Esophagus squamous epithelium (tissue), 4 donors: ENCODE measurements at regions not wholly inside any gene's neighbourhood (a gene's known extent, or its start where the extent isn't known, plus 50 kb on each side); places are given as distances from the start of the nearest gene placed in this dataset.

Experiments
- POLR2A ChIP-seq, 4 donors: fragments of 450-650 bp; IDR thresholded peaks; one replicate each; pipeline ENCODE4 v1.6.1; 2017; ENCODE audit warnings: antibody characterized with exemption in 4 of 4, mild to moderate bottlenecking in 4 of 4, moderate library complexity in 3 of 4
- TF ChIP-seq, protein P1 (sequence below), 6 experiments: fragments of 450-650 bp in 4 of 6; fragments of 200-600 bp in 2 of 6; sonication (generic) in 2 of 6; IDR thresholded peaks; one replicate each; pipeline ENCODE4 v1.5.1; 2016 to 2019; ENCODE audit warnings: antibody characterized with exemption in 6 of 6, mild to moderate bottlenecking in 4 of 6, moderate library complexity in 4 of 6

DNA sequence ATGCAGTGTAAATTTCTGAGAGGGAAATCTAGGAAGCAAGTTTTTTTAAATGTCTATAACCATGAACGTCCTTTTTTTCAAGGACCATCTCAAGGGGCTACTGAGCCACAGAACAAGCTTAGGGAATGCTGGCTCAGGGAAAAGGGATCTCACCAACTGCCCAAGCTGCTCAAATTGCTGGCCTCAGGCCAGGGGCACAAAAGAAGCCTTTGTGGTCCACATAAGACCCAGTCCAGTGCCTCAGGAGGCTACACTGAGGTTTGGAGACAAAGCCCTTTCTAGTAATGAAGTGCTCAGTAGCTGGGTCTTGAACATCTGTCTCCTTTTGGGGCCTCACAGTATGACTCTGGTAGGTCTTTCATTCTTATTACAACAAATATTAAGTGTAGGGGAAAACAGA lies 305.5 kb downstream of the RAB28 start:
- TF ChIP-seq, protein P1, sequence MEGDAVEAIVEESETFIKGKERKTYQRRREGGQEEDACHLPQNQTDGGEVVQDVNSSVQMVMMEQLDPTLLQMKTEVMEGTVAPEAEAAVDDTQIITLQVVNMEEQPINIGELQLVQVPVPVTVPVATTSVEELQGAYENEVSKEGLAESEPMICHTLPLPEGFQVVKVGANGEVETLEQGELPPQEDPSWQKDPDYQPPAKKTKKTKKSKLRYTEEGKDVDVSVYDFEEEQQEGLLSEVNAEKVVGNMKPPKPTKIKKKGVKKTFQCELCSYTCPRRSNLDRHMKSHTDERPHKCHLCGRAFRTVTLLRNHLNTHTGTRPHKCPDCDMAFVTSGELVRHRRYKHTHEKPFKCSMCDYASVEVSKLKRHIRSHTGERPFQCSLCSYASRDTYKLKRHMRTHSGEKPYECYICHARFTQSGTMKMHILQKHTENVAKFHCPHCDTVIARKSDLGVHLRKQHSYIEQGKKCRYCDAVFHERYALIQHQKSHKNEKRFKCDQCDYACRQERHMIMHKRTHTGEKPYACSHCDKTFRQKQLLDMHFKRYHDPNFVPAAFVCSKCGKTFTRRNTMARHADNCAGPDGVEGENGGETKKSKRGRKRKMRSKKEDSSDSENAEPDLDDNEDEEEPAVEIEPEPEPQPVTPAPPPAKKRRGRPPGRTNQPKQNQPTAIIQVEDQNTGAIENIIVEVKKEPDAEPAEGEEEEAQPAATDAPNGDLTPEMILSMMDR (IDR thresholded peaks at IDR 0.05): no peak
- no peak for TF ChIP-seq POLR2A (IDR thresholded peaks at IDR 0.05)
